ENCODE measurements at regions not wholly inside any gene's neighbourhood (a gene's known extent, or its start where the extent isn't known, plus 50 kb on each side); places are given as distances from the start of the nearest gene placed in this dataset.

DNA sequence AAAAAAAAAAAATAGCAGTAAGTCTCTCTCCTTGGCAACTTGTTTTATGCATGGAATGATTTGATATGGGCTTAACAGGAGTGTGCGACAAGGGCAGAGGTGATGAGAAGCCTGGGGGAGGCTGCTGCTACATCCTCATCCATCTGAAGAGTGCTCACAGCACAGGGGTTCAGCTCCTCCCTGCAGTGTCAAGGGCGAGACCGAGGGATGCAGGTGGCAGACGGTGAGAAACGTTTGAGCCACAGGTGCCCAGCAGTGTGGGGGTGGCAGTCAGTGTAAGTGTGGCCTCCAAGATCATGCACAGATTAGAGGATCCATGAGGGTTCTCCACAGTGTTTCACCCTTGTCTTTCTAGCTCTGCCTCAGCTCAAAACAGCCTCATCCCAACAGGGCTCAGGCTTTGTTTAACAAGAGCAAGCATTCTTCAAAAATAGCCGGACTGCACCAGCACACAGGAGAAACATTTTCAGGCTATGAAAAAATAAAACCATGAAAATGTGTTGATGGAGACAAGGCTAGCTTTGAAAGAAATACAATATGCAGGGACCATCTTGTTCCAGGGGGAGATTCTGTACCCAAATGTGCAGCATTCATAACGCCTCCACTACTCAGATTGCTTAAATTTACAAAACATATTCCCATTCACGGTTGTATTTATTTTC, 324.5 kb upstream of the MYT1L start:
- H3K4me3 ChIP-seq, result no peak overlapping the region
- H3K36me3 ChIP-seq, result no peaks in the 10 kb centered on the region
- no peaks in the 10 kb centered on the region for H3K9me3 ChIP-seq
- no peak overlapping the region for H3K27ac ChIP-seq
- intact Hi-C loops (cut with DNase I), result no loop called here
- ATAC-seq, result peak; percentile 10
- H3K27me3 ChIP-seq, result peaks cover 8% of the 10 kb centered on the region
- no peaks in the 10 kb centered on the region for H3K4me1 ChIP-seq
- TF ChIP-seq, protein P1, sequence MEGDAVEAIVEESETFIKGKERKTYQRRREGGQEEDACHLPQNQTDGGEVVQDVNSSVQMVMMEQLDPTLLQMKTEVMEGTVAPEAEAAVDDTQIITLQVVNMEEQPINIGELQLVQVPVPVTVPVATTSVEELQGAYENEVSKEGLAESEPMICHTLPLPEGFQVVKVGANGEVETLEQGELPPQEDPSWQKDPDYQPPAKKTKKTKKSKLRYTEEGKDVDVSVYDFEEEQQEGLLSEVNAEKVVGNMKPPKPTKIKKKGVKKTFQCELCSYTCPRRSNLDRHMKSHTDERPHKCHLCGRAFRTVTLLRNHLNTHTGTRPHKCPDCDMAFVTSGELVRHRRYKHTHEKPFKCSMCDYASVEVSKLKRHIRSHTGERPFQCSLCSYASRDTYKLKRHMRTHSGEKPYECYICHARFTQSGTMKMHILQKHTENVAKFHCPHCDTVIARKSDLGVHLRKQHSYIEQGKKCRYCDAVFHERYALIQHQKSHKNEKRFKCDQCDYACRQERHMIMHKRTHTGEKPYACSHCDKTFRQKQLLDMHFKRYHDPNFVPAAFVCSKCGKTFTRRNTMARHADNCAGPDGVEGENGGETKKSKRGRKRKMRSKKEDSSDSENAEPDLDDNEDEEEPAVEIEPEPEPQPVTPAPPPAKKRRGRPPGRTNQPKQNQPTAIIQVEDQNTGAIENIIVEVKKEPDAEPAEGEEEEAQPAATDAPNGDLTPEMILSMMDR (IDR thresholded peaks at IDR 0.05), result no peak
- DNase-seq, result no peak

DNA sequence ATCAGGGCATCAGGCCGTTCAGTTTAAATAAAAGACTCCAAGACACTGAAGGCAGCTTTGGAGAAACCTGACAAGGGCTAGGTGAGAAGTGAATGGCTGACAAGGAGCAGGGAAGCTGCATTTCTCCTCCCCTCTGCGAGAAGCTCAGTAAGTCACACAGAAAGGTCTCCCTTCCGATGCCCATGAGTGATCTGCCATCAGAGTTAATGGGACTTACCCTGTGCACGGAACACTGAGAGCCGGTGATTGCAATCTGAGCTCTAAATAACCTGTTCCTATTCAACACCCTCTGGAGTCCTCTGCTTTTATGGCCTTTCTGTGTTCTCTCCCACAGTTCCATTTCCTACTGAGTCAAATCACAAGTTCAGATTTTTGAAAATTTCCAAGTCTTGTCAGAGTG, 322.2 kb upstream of the MYT1L start:
- no peak for ATAC-seq
- Histone ChIP-seq H3K27me3 (peaks cover 8% of the 10 kb centered on the region), H3K4me3 (no peak overlapping the region), H3K9me3 (no peaks in the 10 kb centered on the region), H3K4me1 (no peaks in the 10 kb centered on the region), H3K27ac (no peak overlapping the region), H3K36me3 (no peaks in the 10 kb centered on the region)
- intact Hi-C loops (cut with DNase I), result no loop called here
- TF ChIP-seq, protein P1 (IDR thresholded peaks at IDR 0.05), result no peak
- DNase-seq, result no peak

DNA sequence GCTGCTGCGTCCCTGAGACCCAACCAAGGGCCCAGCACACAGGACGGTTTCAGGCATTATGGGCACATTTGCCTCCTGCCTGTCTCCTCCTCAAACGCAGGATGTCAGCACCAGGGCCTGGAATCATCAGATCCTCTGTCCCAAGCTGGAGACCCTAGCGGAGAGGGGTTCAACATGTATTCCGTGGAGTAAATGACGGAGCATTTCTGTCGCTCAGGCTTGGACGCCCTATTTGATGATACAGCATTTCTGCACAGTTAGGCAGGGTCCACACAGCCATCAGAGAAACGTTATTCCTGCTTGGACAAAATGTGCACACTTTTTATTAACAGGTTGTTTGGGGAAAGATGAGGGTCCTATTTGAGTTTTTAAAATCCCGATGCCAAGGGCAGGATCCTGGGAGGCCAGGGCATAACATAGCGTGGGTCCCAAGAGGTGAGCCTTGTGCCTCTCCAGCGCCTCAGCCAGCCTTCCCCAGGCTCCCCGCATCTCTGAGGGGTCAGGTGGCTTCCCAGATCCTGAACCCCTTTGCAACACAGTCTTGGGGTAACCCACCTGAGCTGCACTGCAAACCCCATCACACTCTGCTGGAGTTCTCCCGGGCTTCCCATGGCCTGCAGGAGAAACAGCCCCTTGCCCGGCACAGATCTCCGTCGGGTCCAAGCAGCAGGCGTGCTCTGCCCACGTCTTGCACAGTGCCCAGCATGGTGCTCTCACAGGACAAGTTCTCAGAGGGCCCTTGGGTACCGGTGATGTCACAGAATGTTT, 319.7 kb upstream of the MYT1L start:
- Histone ChIP-seq H3K27me3 (peaks cover 4% of the 10 kb centered on the region), H3K9me3 (no peaks in the 10 kb centered on the region), H3K4me1 (no peaks in the 10 kb centered on the region), H3K27ac (no peak overlapping the region), H3K4me3 (no peak overlapping the region), H3K36me3 (no peaks in the 10 kb centered on the region)
- intact Hi-C loops (cut with DNase I), result no loop called here
- DNase-seq, result no peak
- ATAC-seq, result no peak
- TF ChIP-seq, protein P1 (IDR thresholded peaks at IDR 0.05), result no peak

DNA sequence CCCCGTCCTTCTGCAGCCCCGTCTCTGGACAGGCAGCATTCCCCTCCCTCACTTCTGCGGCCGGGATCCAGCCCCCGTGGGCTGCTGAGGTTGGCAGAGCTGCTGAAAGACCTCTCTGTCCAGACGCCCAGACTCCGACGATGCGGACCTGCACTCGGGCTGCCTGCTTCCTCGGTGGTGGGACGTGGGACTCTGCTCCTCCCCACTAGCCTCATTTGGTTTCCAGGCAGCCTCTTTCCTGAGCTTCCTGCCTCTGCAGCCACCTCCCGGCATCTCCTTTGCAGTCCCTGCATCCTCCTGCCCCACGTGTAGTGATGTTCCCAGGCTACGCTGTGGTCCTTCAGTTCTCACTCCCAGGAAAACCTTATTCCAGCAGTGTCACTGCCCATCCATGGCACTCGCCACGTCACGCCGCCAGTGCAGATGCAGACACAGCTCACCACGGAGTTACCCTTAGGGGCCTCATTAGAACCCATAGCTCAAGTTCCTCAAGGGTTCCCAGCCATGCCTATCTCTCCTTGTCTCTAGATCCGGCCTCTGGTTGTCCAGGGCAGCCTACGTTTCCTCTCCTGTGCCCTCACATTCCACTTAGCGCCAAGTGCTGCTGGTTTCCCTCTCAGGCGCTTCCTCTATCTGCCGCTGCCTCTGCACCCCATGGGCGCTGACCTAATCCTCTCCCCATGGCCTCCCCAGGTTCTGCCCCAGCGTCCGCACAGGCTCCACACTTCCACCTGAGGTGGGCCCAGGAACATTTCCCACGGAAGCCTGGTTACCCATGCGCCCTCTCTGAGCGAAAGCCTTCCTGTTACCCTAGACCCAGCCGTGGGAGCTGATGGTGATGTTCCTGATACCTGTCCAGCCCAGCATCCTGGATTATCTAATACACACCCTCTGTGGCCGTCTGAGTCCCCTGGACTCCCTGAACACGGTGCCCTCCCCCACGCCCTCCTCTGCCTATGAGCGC, 318.3 kb upstream of the MYT1L start:
- no peak for ATAC-seq
- intact Hi-C loops (cut with DNase I), result no loop called here
- TF ChIP-seq, protein P1 (IDR thresholded peaks at IDR 0.05), result no peak
- no peak overlapping the region for H3K4me3 ChIP-seq
- H3K36me3 ChIP-seq, result no peaks in the 10 kb centered on the region
- no peaks in the 10 kb centered on the region for H3K4me1 ChIP-seq
- no peaks in the 10 kb centered on the region for H3K9me3 ChIP-seq
- DNase-seq, result no peak
- no peak overlapping the region for H3K27ac ChIP-seq
- peaks cover 4% of the 10 kb centered on the region for H3K27me3 ChIP-seq

DNA sequence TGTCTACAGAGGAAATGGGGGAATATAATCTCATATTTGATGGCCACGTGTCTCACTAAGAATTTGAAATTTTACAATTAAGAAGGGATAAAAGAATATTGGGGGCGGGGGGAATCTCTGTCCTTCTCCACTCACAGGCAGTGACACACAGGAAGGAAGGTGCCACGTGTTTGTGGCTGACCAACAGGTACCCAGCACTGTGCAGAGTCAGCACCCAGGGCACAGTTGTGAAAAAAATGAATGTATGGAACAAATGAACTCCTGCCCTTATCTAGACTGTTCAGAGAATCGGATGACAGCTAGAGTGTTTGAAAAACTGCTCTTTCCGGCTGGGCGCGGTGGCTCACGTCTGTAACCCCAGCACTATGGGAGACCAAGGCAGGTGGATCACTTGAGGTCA, 317.0 kb upstream of the MYT1L start:
- peaks cover 4% of the 10 kb centered on the region for H3K27me3 ChIP-seq
- H3K4me1 ChIP-seq, result no peaks in the 10 kb centered on the region
- TF ChIP-seq, protein P1 (IDR thresholded peaks at IDR 0.05), result no peak
- intact Hi-C loops (cut with DNase I), result no loop called here
- H3K9me3 ChIP-seq, result no peaks in the 10 kb centered on the region
- H3K36me3 ChIP-seq, result no peaks in the 10 kb centered on the region
- H3K4me3 ChIP-seq, result no peak overlapping the region
- ATAC-seq (no peak), DNase-seq (no peak)
- H3K27ac ChIP-seq, result no peak overlapping the region

Data from upper lobe of right lung (tissue), 1 donor.